ENCODE measurements at regions not wholly inside any gene's neighbourhood (a gene's known extent, or its start where the extent isn't known, plus 50 kb on each side); places are given as distances from the start of the nearest gene placed in this dataset.
"Not testable (repeated sequence)": the region's sequence is repeated elsewhere in the genome, so short reads cannot be mapped to it uniquely, and the experiment has no call there.

DNA sequence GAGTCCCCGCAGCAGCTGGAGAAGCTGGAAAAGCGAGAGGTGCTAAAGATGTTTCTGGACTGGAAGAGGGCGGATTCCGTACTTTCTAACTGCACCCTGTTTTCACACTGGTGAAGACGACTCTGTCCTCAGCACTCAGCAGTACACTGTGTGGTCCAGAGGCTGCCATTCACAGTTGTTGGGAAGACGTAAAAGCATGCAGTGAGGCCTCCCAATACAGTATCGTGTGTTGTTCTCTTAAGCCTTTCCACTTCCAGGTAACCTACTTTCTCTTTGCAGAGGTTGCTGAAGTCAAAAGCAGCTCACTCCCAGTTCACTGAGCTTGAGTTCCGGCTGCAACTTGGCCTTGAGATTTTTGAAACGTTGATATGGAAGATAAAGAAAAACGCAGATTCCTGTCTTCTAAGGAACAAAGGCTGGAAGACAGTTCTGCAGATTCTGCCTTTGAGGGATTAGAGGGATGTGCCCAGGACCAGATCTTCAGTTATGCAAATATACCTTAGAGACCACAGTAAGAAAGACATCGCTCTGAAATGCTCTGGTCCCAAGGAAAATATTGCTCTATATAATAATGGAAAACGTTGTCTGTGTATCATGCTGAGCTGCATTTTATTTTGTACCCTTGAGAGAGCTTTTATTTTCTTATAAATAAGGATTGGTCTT lies 540.9 kb downstream of the TRIML1 start:
- no peak for DNase-seq

- DNase-seq: no peak
These were observed 541.4 kb downstream of the TRIML1 start for GRCh38 chr4:188680667-188681063.

- no peak for DNase-seq
These were observed 543.1 kb downstream of the TRIML1 start for GRCh38 chr4:188682321-188682720.

- no peak for DNase-seq
These were observed 544.3 kb downstream of the TRIML1 start for GRCh38 chr4:188683571-188683970.

GRCh38 chr4:188688956-188689355 lies 549.7 kb downstream of the TRIML1 start:
- DNase-seq: no peak

GRCh38 chr4:188691811-188692210 lies 552.6 kb downstream of the TRIML1 start:
- no peak for DNase-seq

DNA sequence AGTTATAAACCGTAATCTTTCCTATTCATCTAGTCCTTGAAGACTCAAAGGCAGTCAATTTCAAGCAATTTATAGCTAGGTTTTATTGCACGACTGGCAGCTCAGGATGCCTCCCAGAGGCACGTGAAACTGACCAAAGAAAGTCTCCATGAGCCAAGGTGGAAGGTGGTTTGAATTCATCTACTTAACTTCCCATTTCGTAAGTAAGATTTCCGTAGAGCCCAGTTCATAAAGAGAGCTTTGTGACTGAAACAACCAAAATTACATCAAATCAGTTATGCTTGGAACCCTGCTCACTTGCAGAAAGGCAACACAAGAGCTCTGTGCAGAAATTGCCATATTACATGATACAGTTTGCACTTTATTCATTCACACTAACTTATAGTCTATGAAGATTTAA lies 556.0 kb downstream of the TRIML1 start:
- no peak for DNase-seq

DNA sequence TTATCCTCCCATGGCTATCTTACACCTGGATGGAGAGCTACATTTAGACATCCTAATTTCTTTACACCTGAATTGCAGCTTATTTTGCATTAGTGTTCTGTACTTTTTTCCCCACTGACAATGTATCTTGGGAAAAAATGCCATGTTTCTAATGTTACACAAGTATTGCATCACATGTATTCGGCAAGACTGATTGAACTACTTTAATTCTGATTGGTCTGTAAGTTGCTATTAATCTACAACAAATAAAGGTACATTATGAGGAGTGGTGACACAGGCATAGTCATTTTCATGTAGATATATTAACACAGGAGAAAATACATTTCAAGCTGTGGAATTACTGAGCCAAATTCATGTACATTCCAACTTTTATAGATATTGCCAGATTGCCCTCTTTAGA lies 558.0 kb downstream of the TRIML1 start:
- DNase-seq: no peak

- no peak for DNase-seq
These were observed 562.7 kb downstream of the TRIML1 start for GRCh38 chr4:188701952-188702351.

DNA sequence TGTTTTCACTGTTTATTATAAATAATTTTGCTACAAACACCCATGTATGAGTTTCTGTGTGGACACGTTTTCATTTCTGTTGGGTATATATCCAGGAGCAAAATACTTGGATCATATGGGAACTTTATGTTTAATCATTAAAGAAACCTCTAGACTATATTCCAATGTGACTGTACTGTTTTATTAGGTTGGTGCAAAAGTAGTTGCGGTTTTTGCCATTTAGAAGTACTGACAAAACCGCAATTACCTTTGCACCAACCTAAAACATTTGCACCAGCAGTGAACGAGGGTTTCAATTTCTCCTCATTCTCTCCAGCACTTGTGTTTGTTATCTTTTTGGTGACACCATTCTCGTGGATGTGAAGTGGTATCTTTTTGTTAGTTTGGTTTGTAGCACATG lies 565.0 kb downstream of the TRIML1 start:
- no peak for DNase-seq

DNA sequence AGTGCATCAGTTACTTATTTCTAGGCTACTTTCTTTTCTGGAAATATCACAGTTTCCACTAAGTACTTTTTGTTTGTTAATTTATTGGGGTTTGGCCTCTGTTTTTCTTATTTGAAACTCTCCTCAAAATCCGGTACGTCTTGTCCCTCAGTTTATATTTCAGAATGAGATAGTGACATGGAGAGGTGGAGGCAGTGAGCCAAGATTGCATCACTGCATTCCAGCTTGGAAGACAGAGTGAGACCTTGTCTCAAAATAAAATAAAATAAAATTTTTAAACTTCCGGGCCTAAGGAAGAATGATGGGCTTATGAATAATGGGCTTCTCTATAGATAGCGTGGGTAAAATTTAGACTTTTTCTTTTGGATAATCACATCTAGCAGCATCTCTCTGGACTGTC lies 567.8 kb downstream of the TRIML1 start:
- no peak for DNase-seq

GRCh38 chr4:188714501-188714900 lies 575.3 kb downstream of the TRIML1 start:
- no peak for DNase-seq

DNA sequence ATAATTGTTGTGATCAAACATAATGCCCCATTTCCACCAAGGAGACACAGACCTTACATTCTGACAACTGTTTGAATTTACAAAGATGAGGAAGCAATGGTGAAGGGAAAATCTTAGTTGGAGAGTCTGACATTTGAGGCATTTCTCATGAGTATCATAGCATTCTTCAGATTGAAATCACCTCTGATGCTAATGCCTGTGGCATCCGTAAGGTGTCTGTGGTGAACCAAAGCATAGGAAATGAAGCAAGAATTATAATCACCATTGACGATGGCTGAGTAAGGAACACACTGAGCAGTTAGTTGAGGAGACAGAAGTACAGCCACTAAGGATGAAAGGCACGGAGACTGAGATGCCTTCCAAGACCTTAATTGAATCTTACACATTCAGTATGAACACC lies 575.7 kb downstream of the TRIML1 start:
- DNase-seq: no peak

GRCh38 chr4:188717661-188718060 lies 578.4 kb downstream of the TRIML1 start:
- no peak for DNase-seq

- DNase-seq: no peak
These were observed 580.6 kb downstream of the TRIML1 start for GRCh38 chr4:188719794-188720193.

- DNase-seq: no peak
These were observed 583.7 kb downstream of the TRIML1 start for GRCh38 chr4:188722911-188723310.

DNA sequence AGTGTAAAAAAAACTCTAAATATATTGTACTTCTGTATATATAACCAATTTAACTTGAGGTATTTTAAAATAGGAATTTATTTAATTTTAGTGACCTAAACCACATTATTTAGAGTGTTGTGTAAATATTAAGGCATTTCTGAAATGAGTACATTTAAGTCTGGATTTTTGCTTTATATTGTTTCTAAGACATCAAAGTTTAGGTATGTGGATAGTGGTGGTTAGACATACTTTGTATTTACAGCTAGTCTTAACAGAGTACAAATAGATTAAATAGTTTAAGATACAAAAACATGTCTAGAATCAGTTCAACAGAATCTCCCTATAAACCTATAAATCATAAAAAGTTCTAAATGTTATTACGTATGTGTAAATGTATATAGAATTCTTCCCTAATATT lies 588.5 kb downstream of the TRIML1 start:
- no peak for DNase-seq

DNA sequence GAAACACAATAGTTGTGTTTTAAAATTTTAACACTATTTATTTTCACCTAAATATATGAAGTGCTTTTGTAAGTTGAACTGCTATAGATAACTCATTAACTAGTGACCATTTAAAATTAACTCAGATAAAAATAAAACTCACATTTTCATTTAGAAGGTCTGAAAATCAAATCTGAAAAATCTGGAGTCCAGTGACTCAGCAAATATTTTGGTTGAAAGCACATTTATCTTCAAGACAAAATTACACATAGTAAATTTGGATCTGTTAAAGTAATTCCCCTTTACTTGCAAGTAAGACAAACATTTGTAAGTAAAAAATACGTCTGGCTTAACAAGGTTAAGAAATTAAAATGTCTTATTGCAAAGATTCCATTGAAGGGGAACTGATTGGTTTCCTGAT lies 589.1 kb downstream of the TRIML1 start:
- DNase-seq: no peak

DNA sequence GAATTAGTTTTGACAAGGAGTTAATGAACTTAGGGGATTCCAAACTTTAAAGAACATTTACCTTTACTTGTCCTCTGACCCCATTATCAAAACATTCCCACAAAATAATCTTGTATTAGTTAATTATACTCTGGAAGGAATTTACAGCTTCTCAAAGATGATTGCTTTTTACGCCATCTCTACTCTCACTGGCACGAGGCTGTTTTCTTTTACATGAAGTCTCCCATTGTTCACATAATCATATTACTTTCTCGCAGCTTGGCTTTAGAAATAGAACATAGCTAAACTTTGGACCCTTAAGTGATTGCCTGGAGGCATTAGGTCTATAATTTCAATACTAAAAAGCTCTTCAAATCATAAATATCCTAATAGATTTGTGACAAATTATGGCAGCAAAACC lies 592.9 kb downstream of the TRIML1 start:
- no peak for DNase-seq

GRCh38 chr4:188735082-188735481 lies 595.8 kb downstream of the TRIML1 start:
- no peak for DNase-seq

DNA sequence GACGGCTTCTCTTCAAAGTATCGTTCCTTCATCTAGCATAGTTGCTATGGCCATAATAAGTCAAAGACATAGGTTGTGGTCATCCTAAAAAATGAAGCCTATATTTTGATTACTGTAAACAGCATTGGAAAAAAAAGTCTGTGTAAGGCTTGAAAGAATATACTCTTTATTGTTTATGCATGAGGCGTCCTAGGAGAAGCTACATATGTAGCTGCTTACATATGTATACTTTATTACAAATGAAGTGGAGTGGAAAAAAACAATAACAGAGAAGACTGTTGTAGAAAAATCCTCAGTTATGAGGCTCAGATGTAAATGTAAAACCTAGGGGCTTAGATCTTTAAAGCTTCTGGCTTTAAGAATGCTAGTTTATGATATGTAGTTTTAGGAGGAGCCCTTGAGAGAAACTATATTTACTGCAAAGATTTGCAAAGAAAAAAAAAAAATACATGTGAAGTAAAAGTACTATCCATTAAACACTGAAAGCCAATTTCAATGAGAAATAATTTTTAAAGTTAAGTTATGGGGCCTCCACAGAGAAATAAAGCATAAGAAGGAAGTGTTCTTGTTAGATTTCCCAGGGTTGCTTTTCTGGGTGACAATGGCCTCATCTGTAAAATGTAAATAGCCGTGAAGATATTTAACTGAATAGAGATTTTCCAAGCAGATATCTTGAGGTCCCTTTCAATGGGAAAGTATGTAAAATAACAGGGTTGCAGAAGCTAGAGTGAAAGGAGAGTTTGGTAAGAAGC lies 598.2 kb downstream of the TRIML1 start:
- no peak for DNase-seq

DNA sequence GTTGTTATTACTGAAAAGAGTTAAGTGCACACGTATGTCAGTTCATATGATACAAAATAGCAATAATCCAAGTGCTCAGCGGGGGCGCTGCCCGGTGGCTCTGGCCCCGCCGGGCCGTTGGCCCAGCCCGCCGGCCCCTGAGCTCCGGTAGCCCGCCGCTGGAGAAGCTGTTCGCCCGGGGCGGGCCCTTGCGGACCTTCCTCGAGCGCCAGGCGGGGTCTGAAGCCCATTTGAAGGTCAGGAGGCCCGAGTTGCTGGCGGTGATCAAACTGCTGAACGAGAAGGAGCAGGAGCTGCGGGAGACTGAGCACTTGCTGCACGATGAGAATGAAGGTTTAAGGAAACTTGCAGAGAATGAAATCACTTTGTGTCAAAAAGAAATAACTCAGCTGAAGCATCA lies 599.0 kb downstream of the TRIML1 start:
- not testable (repeated sequence) for DNase-seq

GRCh38 chr4:188740172-188740571 lies 600.9 kb downstream of the TRIML1 start:
- not testable (repeated sequence) for DNase-seq

- not testable (repeated sequence) for DNase-seq
These were observed 601.5 kb downstream of the TRIML1 start for GRCh38 chr4:188740791-188741190.

All from effector CD8-positive, alpha-beta T cell (primary cell).